PC-9 (cell line): ENCODE measurements at regions not wholly inside any gene's neighbourhood (a gene's known extent, or its start where the extent isn't known, plus 50 kb on each side); places are given as distances from the start of the nearest gene placed in this dataset.

Experiments used
- CTCF ChIP-seq: fragments of 200-600 bp; sonication (generic); conservative IDR thresholded peaks from 2 replicates; pipeline ENCODE4 v1.6.1; 2017; ENCODE audit warnings: mixed run types, antibody characterized with exemption, mild to moderate bottlenecking, moderate library complexity
- EZH2 ChIP-seq: fragments of 200-600 bp; sonication (generic); IDR thresholded peaks from 2 replicates; pipeline ENCODE4 v1.8.0; 2017; ENCODE audit warnings: antibody characterized with exemption, low read depth

GRCh38 chr1:217274927-217275654, 355.8 kb downstream of the GPATCH2 start:
- no peak for TF ChIP-seq CTCF
- no peak for TF ChIP-seq EZH2
